Endodermal cell (in vitro differentiated cells): ENCODE measurements at regions not wholly inside any gene's neighbourhood (a gene's known extent, or its start where the extent isn't known, plus 50 kb on each side); places are given as distances from the start of the nearest gene placed in this dataset.

Source experiments
- DNase-seq: peaks from one replicate; pipeline ENCODE4 v3.0.0-alpha.2; 2017
- H3K27ac ChIP-seq: 2 replicates; pipeline ENCODE4 v1.5.1; 2013; ENCODE audit warnings: mild to moderate bottlenecking, low read depth, low read length, moderate library complexity
- H3K27me3 ChIP-seq: 2 replicates; pipeline ENCODE4 v1.6.1; 2013; ENCODE audit warnings: mild to moderate bottlenecking, low read length, moderate library complexity; ENCODE audit not compliant: insufficient read depth, control insufficient read depth, poor library complexity, severe bottlenecking
- H3K36me3 ChIP-seq: 2 replicates; pipeline ENCODE4 v1.7.0; 2013; ENCODE audit warnings: mild to moderate bottlenecking, low read length, moderate library complexity; ENCODE audit not compliant: control insufficient read depth, insufficient read depth
- H3K4me1 ChIP-seq: one replicate; pipeline ENCODE4 v1.7.0; 2013; ENCODE audit warnings: low read length; ENCODE audit not compliant: control insufficient read depth, insufficient read depth
- H3K4me3 ChIP-seq: 2 replicates; pipeline ENCODE4 v1.5.1; 2013; ENCODE audit warnings: mild to moderate bottlenecking, low read length, moderate library complexity
- H3K9ac ChIP-seq: 2 replicates; pipeline ENCODE4 v1.6.1; 2013; ENCODE audit warnings: mild to moderate bottlenecking, low read length, moderate library complexity; ENCODE audit not compliant: poor library complexity, severe bottlenecking; ENCODE audit errors: extremely low read depth
- H3K9me3 ChIP-seq: 2 replicates; pipeline ENCODE4 v1.6.1; 2013; ENCODE audit warnings: mild to moderate bottlenecking, low read length, moderate library complexity; ENCODE audit not compliant: control insufficient read depth
- H3K27ac Mint-ChIP-seq: 2 replicates; pipeline ENCODE4 v1.8.0; 2020; ENCODE audit warnings: mixed read lengths
- H3K27me3 Mint-ChIP-seq: 2 replicates; pipeline ENCODE4 v1.8.0; 2021; ENCODE audit warnings: mild to moderate bottlenecking, mixed read lengths; ENCODE audit not compliant: insufficient read depth
- H3K36me3 Mint-ChIP-seq: 2 replicates; pipeline ENCODE4 v1.8.0; 2020; ENCODE audit warnings: low read depth, mixed read lengths
- H3K4me1 Mint-ChIP-seq: 2 replicates; pipeline ENCODE4 v1.8.0; 2020; ENCODE audit warnings: mixed read lengths
- H3K4me3 Mint-ChIP-seq: 2 replicates; pipeline ENCODE4 v1.8.0; 2020; ENCODE audit warnings: mild to moderate bottlenecking, moderate library complexity, mixed read lengths
- H3K9me3 Mint-ChIP-seq: 2 replicates; pipeline ENCODE4 v1.8.0; 2020; ENCODE audit warnings: mild to moderate bottlenecking, mixed read lengths
- CTCF ChIP-seq: fragments of 200-600 bp; sonication (generic); conservative IDR thresholded peaks from 2 replicates; pipeline ENCODE4 v1.5.0; 2021; ENCODE audit warnings: antibody characterized with exemption, mild to moderate bottlenecking
- WGBS, 2 experiments: methylation state at CpG; one replicate each; pipeline versions ENCODE4 v1.1.5 to v1.1.7; 2013; ENCODE audit warnings: missing lambda C conversion rate in 2 of 2, mixed read lengths in 1 of 2; ENCODE audit not compliant: insufficient coverage in 1 of 2, insufficient read length in 1 of 2; 5-methylcytosine and 5-hydroxymethylcytosine counted together

GRCh38 chr4:28167411-28167810 is 1306.8 kb downstream of the STIM2 start:
- Mint-ChIP-seq H3K4me3 (no peak overlapping the region), H3K9me3 (no peaks in the 10 kb centered on the region), H3K27me3 (no peaks in the 10 kb centered on the region), H3K4me1 (no peaks in the 10 kb centered on the region), H3K27ac (no peak overlapping the region), H3K36me3 (no peaks in the 10 kb centered on the region)
- 100% methylated on average over 1 of the region's 1 CpG; no CpG with 5 or more reads in 1 of the 2 experiments for WGBS, 2 experiments
- peaks cover 2% of the 10 kb centered on the region for H3K4me1 ChIP-seq
- DNase-seq: peak; percentile 46
- H3K27ac ChIP-seq: no peak overlapping the region
- no peaks in the 10 kb centered on the region for H3K27me3 ChIP-seq
- H3K9me3 ChIP-seq: no peaks in the 10 kb centered on the region
- H3K36me3 ChIP-seq: no peaks in the 10 kb centered on the region
- H3K9ac ChIP-seq: no peak overlapping the region
- H3K4me3 ChIP-seq: no peak overlapping the region
- no peak for TF ChIP-seq CTCF

GRCh38 chr4:28176942-28177341 is 1316.3 kb downstream of the STIM2 start:
- Mint-ChIP-seq H3K27ac (no peak overlapping the region), H3K36me3 (no peaks in the 10 kb centered on the region), H3K9me3 (no peaks in the 10 kb centered on the region), H3K27me3 (peaks cover 2% of the 10 kb centered on the region), H3K4me1 (peaks cover 5% of the 10 kb centered on the region), H3K4me3 (no peak overlapping the region)
- no peaks in the 10 kb centered on the region for H3K9me3 ChIP-seq
- WGBS, 2 experiments: 90 to 100% methylated on average over 1 of the region's 1 CpG
- no peak overlapping the region for H3K27ac ChIP-seq
- H3K9ac ChIP-seq: no peak overlapping the region
- TF ChIP-seq CTCF: no peak
- H3K27me3 ChIP-seq: no peaks in the 10 kb centered on the region
- H3K4me3 ChIP-seq: no peak overlapping the region
- no peaks in the 10 kb centered on the region for H3K36me3 ChIP-seq
- DNase-seq: no peak
- H3K4me1 ChIP-seq: no peaks in the 10 kb centered on the region

GRCh38 chr4:28177641-28178040 is 1317.0 kb downstream of the STIM2 start:
- no peaks in the 10 kb centered on the region for H3K36me3 Mint-ChIP-seq
- no peak overlapping the region for H3K27ac ChIP-seq
- H3K9me3 ChIP-seq: no peaks in the 10 kb centered on the region
- H3K9ac ChIP-seq: no peak overlapping the region
- no peak overlapping the region for H3K4me3 ChIP-seq
- no peaks in the 10 kb centered on the region for H3K27me3 ChIP-seq
- peaks cover 5% of the 10 kb centered on the region for H3K4me1 Mint-ChIP-seq
- no peaks in the 10 kb centered on the region for H3K36me3 ChIP-seq
- no peak for DNase-seq
- no peaks in the 10 kb centered on the region for H3K9me3 Mint-ChIP-seq
- no peaks in the 10 kb centered on the region for H3K4me1 ChIP-seq
- no peak for TF ChIP-seq CTCF
- H3K27me3 Mint-ChIP-seq: peaks cover 2% of the 10 kb centered on the region
- H3K4me3 Mint-ChIP-seq: no peak overlapping the region
- H3K27ac Mint-ChIP-seq: no peak overlapping the region
